ENCODE measurements at regions not wholly inside any gene's neighbourhood (a gene's known extent, or its start where the extent isn't known, plus 50 kb on each side); places are given as distances from the start of the nearest gene placed in this dataset.

GRCh38 chr3:20772869-20773268, 586.9 kb upstream of the SGO1 start:
- TF ChIP-seq CTCF (IDR thresholded peaks at IDR 0.05) = no peak
- intact Hi-C loops (cut with micrococcal nuclease) = no loop called here
- Histone ChIP-seq H3K4me3 (replicated peaks in 1 of 3; ENCODE audit: low read depth in 2 of 3, low read length in 3 of 3) (no peak overlapping the region), H2AFZ (ENCODE audit: insufficient read depth, low read depth, low read length, poor library complexity, severe bottlenecking) (no peak overlapping the region), H3K9ac (ENCODE audit: insufficient read depth, low read length, poor library complexity, severe bottlenecking) (no peak overlapping the region), H3K4me2 (replicated peaks; ENCODE audit: extremely low read depth, low read length, poor library complexity, severe bottlenecking) (no peak overlapping the region), H3K36me3 (replicated peaks in 1 of 2; ENCODE audit: control insufficient read depth in 1 of 2, insufficient read depth in 2 of 2, low read length in 2 of 2) (no peaks in the 10 kb centered on the region), H3K79me2 (ENCODE audit: insufficient read depth, low read length) (no peaks in the 10 kb centered on the region), H3K27ac (ENCODE audit: low read depth in 1 of 2, low read length in 2 of 2) (no peak overlapping the region), H3K27me3 (ENCODE audit: control insufficient read depth in 2 of 2, insufficient read depth in 2 of 2, low read length in 2 of 2) (no peaks in the 10 kb centered on the region), H3K9me3 (replicated peaks in 1 of 2; ENCODE audit: control insufficient read depth in 1 of 2, insufficient read depth in 1 of 2, low read length in 2 of 2) (peaks cover 0 to 15% of the 10 kb centered on the region in 2 donors), H4K20me1 (ENCODE audit: insufficient read depth, low read length) (no peaks in the 10 kb centered on the region), H3K4me1 (ENCODE audit: control insufficient read depth in 1 of 2, insufficient read depth in 2 of 2, low read length in 2 of 2) (no peaks in the 10 kb centered on the region)
- no peak overlapping the region for H3K4me3 Mint-ChIP-seq
- no peak for DNase-seq
- no peaks in the 10 kb centered on the region for H3K27me3 Mint-ChIP-seq (ENCODE audit: low read depth in 3 of 3)
- H3K4me1 Mint-ChIP-seq = no peaks in the 10 kb centered on the region
- no peak overlapping the region for H3K27ac Mint-ChIP-seq
- H3K9me3 Mint-ChIP-seq = peaks cover 2 to 8% (median 6%) of the 10 kb centered on the region in 7 donors
- H3K36me3 Mint-ChIP-seq = no peaks in the 10 kb centered on the region

GRCh38 chr3:20769430-20769829, 583.4 kb upstream of the SGO1 start:
- Mint-ChIP-seq H3K4me1 (no peaks in the 10 kb centered on the region), H3K9me3 (peaks cover 3 to 9% (median 5%) of the 10 kb centered on the region in 7 donors), H3K27ac (no peak overlapping the region), H3K4me3 (no peak overlapping the region), H3K36me3 (no peaks in the 10 kb centered on the region), H3K27me3 (ENCODE audit: low read depth in 3 of 3) (no peaks in the 10 kb centered on the region)
- no peak for TF ChIP-seq CTCF (IDR thresholded peaks at IDR 0.05)
- no peak overlapping the region for H3K4me2 ChIP-seq (replicated peaks; ENCODE audit: extremely low read depth, low read length, poor library complexity, severe bottlenecking)
- DNase-seq = no peak
- intact Hi-C loops (cut with micrococcal nuclease) = no loop called here
- H2AFZ ChIP-seq (ENCODE audit: insufficient read depth, low read depth, low read length, poor library complexity, severe bottlenecking) = no peak overlapping the region
- H3K27me3 ChIP-seq (ENCODE audit: control insufficient read depth in 2 of 2, insufficient read depth in 2 of 2, low read length in 2 of 2) = no peaks in the 10 kb centered on the region
- no peaks in the 10 kb centered on the region for H3K4me1 ChIP-seq (ENCODE audit: control insufficient read depth in 1 of 2, insufficient read depth in 2 of 2, low read length in 2 of 2)
- H3K36me3 ChIP-seq (replicated peaks in 1 of 2; ENCODE audit: control insufficient read depth in 1 of 2, insufficient read depth in 2 of 2, low read length in 2 of 2) = no peaks in the 10 kb centered on the region
- no peaks in the 10 kb centered on the region for H3K79me2 ChIP-seq (ENCODE audit: insufficient read depth, low read length)
- H3K9ac ChIP-seq (ENCODE audit: insufficient read depth, low read length, poor library complexity, severe bottlenecking) = no peak overlapping the region
- no CpG with 5 or more reads among the region's 4 CpGs for WGBS (ENCODE audit: insufficient coverage)
- peaks cover 0 to 6% of the 10 kb centered on the region in 2 donors for H3K9me3 ChIP-seq (replicated peaks in 1 of 2; ENCODE audit: control insufficient read depth in 1 of 2, insufficient read depth in 1 of 2, low read length in 2 of 2)
- H3K27ac ChIP-seq (ENCODE audit: low read depth in 1 of 2, low read length in 2 of 2) = no peak overlapping the region
- H4K20me1 ChIP-seq (ENCODE audit: insufficient read depth, low read length) = no peaks in the 10 kb centered on the region
- no peak overlapping the region for H3K4me3 ChIP-seq (replicated peaks in 1 of 3; ENCODE audit: low read depth in 2 of 3, low read length in 3 of 3)

Measured in CD14-positive monocyte (primary cell).